ENCODE measurements at regions not wholly inside any gene's neighbourhood (a gene's known extent, or its start where the extent isn't known, plus 50 kb on each side); places are given as distances from the start of the nearest gene placed in this dataset.

GRCh38 chr10:44435196-44435595, 50.3 kb upstream of the CXCL12 start:
- DNase-seq = no peak

DNA sequence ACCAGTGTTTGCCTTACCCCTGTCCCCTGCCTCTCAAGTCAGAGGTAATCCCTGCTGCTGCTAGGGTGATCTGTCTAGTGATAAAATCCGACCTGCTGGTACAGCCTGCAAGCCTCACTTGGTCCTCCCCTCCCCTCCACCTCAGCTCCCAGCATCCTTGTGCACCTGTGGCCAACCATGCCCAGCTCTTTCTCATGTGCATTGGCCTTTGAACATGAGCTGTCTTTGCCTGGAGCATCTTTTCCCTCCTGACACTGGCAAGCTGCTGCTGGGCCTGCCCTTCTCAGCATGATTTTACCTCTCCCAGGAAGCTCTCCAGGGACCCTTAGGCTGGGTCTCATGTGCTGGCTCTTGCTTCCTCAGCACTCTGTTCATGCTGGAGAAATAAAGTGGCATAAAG, 51.3 kb upstream of the CXCL12 start:
- DNase-seq = no peak

DNA sequence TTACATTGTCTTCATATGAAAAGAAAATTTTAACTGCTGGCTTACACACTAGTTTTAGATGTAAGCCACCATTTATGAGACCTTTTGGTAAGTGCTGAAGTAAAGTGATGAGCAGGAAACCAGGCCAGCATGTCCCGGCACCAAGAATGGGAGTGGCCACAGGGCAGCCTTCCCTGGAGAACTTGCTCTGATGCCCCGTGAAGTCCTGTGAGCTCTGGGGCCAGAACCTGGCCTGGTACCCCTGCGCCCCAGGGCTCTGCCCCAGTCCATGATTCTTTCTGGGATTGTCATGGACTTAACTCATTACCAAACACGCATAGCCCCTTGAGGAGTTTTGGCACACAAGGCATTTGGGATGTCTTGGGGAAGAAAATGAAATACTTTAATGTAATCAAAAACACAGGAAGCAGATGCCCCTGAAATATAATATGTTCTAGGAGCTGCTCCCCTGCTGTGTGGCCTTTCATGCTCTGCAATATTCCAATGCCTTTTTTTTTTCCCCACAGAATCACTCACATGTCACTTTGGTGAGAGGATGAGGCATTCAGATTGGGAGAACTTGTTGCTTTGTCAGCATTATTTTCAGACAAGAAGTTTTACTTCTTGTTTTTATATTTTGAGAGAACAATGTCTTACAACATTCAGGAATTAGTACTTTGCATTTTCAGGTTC, 53.1 kb upstream of the CXCL12 start:
- DNase-seq = no peak

GRCh38 chr10:44439239-44439957, 54.5 kb upstream of the CXCL12 start:
- DNase-seq = no peak

DNA sequence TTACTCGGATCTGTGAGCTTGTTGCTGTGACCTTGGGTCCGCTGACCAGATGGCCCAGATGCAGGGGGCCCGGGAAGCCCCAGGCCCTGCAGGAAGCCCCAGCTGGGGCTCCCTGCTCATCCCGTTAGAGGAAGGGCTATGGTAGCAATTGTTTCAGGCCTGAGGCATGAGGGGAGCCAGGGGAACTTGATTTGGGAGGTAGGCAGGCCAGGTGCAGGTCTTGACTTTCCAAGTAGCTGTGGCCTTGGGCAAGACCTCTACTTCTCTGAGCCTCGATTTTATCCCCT, 55.0 kb upstream of the CXCL12 start:
- no peak for DNase-seq

DNA sequence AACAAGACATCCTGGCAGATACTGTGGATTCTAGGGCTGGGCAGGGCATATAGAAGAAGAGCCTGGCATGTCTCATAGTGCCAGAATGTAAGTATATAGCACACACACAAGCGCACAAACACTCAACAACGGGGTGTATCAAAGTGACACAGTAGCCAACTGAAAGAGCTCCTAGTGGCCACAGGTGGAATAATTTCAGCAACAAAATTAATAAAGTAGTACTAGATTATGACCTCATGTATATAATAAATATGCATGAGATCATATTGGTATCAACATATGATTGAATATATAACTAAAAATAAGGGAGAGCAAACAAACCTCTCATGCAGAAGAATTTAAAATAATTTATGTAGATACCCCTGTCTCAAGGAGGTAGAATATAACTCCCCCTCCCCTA, 72.4 kb upstream of the CXCL12 start:
- no peak for DNase-seq

DNA sequence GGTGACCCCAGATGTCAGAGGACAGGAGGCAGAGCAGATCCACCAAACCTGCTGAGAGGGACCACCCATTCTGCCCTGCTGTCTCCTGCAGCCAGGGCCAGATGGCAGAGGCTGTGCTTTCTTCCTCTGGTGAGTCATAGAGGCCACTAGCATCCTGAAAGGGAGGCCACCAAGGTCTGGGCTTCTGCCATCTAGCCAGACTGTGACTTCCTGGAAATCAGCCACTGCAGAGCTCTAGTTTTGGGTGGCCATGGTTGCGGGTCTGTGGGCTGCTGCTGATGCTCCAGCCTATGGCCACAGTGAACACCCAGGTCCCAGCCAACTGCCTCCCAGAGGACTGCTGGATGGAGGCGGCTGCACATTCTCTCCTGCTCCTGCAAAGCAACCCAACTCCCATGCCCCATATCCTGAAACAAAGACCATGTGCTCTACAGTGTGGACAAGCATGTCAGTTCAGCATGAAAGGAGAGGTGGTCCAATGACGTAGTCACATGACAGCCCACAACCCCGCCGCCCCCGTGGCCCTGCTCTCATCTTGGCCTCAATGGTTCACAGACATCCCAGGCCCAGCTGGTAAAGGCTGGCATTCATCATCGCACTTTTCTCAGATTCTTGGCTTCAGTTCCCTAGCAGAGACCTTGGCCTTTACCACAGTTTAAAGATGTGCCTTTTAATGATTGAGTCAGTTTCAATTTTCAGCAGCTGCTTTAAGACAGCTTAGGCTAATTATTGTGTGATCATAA, 73.9 kb upstream of the CXCL12 start:
- DNase-seq = no peak

DNA sequence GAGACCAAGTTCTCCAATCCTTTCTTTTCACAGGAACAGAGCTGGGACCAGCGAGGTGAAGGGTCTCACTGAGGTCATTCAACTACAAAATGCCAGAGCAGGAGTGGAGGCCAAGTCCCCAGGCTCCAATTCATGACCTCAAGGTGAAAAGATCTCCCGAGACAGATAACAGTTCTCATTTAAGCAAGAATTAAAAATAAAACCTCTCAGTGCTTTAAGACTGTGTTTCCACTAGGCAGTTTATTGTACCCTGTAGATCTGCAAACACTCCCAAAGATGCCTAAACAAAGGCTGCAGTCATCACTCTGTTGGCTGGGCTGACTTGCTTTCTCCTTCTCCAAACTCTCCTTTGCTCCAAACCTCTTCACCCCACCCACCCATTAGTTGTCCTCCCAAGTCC, 74.8 kb upstream of the CXCL12 start:
- DNase-seq = no peak

DNA sequence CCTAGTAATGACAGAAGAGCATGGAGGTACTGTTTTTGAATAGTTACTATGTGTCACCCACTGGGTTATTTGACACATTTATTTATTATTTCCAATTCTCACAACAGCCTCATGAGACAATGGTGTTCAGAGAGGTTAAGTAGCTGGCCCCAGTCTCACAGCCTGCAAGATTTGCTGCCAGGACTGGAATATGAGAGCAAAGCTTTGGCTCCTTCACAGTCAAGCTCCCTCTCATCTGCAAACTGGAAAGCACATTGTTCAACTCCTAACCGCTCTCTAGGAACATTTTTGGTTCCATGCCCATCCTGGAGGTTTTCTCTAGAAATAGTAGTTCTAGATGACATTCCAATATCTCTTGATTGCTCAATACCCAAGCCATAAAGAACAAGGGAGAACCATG, 75.5 kb upstream of the CXCL12 start:
- DNase-seq = no peak

DNA sequence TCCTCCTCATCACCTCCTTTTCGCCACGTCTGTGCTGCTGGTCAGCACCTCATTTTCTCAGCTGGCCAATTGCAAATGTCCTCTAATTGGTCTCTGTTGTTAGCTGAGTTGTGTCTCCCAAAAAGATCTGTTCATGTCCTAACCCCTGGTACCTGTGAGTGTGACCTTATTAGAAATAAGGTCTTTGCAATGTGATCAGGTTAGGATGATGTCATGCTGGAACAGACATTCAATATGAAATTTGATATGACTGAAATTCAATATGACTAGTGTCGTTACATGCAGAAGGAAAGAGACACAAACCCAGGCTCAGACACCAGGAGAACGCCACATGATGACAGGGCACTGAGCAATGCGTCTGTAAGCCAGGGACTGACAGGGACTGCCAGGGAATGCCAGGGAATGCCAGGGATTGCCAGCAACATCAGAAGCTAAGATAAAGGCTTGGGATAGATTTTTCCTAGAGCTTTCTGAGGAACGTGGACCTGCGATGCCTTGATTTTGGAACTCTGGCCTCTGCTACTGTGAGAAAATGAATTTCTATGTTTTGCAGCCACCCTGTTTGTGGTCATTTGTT, 77.5 kb upstream of the CXCL12 start:
- no peak for DNase-seq

- no peak for DNase-seq
Measured at GRCh38 chr10:44463511-44464121, 78.7 kb upstream of the CXCL12 start.

GRCh38 chr10:44464503-44464902, 79.6 kb upstream of the CXCL12 start:
- no peak for DNase-seq

DNA sequence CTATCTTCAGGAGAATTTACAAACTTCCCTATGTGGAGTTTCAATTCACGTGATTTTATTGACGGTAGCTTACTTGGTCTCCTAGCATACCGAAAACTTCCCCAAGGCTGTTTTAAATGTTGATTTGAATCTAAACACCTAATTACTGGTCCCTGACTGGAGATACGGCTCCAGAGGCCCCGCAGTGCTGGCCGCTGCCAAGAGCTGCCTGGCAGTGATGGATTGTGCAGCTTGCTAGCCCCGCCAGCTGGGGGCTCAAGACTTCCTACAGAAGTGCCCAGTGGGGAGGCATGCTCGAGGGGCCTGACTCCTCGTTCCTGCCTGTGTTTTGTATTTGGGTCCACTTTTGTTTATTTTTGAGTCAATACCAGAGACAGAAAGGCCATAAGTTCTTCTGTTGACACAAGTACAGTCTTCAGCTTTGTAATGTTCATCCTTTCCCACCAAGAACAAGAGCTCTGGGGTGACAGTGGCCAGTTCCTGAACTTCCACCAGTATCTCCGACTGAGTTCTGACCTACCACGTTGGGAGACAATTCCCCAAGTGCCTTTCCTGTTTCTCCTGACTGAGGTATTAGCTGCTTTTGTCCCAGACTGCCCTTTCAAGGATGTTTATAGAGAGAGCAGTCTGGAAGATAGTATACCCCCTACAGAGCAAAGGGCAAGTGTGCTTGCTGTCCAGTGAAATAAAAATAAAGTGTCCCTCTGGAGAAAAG, 80.7 kb upstream of the CXCL12 start:
- no peak for DNase-seq

DNA sequence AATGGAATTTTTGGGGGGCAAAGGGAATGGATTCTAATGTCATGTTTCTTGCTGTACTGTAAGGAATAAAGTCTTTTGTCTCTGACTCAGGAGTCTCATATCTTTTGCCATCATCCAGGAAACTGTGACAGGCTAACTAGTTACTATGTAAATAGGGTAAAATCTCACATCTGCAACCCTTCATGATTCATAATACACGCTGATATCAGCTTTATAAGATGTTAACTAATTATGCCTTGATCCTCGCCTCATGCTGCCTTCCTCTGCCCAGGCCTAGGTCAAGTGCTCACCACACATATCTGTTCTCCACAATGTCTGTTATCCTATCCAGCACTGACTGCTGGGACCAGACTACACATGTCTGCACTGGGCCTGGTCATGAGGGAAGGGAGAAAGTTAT, 81.3 kb upstream of the CXCL12 start:
- DNase-seq = no peak

GRCh38 chr10:44467090-44467489, 82.2 kb upstream of the CXCL12 start:
- DNase-seq = no peak

- DNase-seq = no peak
Measured at GRCh38 chr10:44467900-44468299, 83.0 kb upstream of the CXCL12 start.

- no peak for DNase-seq
Measured at GRCh38 chr10:44468525-44468924, 83.6 kb upstream of the CXCL12 start.

GRCh38 chr10:44468965-44469364, 84.1 kb upstream of the CXCL12 start:
- no peak for DNase-seq

DNA sequence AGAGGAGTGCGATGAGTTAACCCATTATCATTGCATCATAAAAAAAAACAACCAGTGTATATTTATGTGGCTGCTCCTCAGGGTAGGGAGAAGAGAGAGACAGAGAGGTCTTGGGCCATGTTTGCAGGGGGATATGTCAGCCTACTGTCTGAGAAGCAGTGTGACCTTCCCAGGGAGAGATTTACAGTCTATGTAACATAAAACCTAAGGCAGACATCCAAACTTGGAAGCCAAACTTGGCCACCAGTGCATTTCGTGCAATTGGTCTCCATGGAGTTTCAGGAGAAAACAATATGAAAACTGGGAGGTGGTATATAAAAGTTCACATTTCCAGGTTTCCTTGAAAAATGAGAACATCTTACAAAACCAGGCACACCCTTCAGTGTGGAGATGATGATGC, 85.9 kb upstream of the CXCL12 start:
- DNase-seq = no peak

GRCh38 chr10:44471410-44471809, 86.5 kb upstream of the CXCL12 start:
- DNase-seq = no peak

DNA sequence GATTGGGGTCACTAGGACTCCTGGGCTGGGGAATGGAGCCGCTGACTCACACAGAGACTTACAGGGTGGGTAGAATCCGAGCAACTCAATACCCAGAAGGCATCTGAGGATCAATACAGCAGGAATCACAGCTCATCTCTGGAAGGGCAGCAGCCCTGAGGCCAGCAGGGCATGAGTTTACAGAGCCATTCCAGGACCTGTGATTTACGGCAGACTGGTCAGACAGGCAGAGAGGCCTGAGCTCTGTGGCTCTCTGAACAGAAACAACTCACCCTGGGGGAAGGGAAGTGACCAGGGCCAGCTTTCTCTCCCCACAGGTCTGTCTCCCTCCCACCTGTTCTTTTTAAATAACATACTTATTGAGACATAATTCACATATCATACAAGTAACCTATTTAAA, 88.2 kb upstream of the CXCL12 start:
- no peak for DNase-seq

GRCh38 chr10:44476409-44477045, 91.6 kb upstream of the CXCL12 start:
- DNase-seq = no peak

GRCh38 chr10:44477046-44477425, 92.1 kb upstream of the CXCL12 start:
- no peak for DNase-seq

Data from SIG-M5 (cell line).